Activated T-cell treated with anti-CD3 and anti-CD28 coated beads, Interleukin-2, amount 50 U/mL, for 1 hour (primary cell): ENCODE measurements at regions not wholly inside any gene's neighbourhood (a gene's known extent, or its start where the extent isn't known, plus 50 kb on each side); places are given as distances from the start of the nearest gene placed in this dataset.
"Not testable (repeated sequence)": the region's sequence is repeated elsewhere in the genome, so short reads cannot be mapped to it uniquely, and the experiment has no call there.

Experiments
- DNase-seq: peaks from one replicate; pipeline ENCODE4 v3.0.0-alpha.2; 2020

DNA sequence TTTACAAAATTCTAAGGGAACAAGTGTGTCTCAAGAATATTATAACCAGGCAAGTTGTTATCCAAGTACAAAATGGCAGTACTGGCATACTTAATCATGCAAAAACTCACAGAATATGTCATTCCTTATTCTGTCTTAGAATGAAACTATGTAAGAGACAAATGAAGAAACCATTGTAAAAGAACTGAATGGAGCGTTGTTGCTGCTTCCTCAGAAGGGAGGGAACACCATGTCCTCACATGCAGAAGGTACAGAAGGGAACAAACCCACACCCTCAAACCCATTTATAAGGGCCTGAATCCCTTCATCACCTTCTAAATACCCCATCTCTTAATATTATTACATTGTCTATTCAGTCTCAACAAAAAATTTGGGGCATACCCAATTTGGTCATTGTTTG is 960.0 kb downstream of the LTN1 start:
- not testable (repeated sequence) for DNase-seq

DNA sequence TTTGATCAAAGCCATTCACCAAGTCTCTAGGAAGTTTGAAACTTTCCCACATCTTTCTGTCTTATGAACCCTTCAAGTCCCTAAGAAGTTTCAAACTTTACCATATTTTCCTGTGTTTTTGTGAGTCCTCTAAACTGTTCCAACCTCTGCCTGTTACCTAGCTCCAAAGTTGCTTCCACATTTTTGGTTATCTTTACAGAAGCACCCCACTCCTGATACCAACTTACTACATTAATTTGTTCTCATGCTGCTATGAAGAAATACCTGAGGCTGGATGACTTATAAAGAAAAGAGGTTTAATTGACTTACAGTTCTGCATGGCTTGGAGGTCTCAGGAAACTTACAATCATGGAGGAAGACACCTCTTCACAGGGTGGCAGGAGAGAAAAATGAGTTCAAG is 961.6 kb downstream of the LTN1 start:
- DNase-seq, result not testable (repeated sequence)

DNA sequence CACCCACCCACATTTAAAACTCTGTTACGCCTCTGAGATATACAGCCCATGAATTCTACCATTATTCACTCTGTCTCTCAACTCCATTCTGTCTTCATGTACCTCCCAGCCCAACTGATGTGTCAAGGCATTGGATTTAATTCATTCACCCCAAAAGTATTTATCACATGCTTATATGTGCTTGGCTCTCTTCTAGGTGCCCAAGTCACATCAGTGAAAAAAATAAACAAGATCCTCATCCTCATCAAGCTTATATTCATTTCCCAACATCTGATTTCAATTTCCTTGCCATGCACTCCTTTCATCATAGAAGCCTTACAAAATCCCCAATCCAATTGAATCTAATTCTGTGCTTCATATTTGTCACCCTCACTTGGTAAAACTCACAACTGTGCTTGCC is 967.6 kb downstream of the LTN1 start:
- DNase-seq, result no peak

DNA sequence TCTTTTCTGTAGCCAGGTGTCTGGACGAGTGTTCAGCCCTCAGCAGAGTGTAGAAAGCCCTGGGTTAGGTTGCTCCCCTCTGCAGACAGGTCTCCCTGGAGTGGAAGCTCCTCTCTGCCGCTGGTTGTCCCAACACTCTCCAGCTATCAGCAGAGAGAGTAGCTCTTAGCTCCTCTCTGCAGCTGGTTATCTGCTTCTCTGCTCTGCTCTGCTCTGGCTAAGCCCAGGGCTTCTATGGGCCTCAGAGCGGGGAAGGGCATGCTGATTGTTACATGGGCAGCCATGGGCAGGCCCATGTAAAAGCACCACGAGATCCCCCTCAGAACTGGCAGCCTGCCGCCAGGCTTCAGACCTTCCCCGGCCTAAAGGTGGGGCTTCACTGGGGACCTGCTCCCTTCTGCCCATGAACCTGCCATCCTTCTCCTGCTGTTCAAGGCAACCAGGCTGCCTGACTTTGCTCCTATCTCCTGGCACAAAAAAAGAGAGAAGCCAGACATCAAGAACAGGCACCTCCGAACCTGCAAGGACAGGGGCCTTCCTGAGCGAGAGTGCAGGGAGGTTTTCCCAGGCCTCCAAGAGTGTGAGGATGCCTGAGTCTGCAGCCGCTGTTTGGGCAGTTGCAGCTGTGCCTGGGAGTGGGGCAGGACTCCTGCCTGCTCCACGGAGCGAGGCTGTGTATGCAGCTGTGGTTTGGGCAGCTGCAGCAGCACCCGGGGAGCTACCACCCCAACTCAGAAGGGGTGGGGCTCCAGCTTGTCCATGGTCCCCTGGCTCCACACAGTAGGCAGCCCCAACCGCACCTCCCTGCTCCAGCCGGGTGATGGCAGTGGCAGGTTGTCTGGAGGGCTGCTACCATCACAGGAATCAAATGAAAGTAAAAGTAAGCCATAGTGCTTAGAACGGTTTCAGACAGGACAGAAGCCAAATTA is 973.7 kb downstream of the LTN1 start:
- DNase-seq, result no peak

DNA sequence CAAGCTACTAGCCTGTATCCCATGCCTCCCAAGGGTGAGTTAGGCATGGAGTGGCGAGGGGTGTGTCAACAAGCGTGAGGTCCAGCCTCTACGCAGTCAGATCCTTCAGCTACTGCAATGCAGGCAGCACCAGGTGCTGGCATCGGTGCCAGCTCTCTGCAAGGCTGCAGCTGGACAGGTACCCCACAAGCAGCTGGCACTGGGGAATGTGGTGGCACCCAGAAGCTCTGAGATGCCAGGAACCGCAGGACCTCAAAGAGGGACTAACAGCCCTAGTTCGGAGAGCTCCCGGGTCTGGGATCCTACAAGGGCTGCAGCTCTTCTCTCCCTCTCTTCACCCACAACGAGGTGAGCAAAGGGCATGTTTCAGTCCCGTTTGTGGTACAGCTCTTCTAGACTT is 974.5 kb downstream of the LTN1 start:
- DNase-seq, result no peak

DNA sequence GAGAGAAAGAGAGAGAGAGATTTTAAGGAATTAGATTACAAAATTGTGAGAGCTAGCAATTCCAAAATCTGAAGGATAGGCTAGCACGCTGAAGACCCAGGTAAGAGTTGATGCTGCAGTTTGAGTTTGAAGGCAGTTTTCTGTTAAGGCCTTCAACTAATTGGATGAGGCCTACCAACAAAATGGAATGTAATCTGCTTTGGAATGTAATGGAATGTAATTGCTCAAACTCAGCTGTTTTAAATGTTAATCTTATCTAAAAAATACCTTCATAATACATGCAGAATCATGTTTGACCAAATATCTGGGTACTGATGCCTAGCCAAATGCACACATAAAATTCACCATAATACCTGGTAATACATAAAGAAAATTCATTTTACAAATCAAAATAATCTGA is 976.1 kb downstream of the LTN1 start:
- no peak for DNase-seq

DNA sequence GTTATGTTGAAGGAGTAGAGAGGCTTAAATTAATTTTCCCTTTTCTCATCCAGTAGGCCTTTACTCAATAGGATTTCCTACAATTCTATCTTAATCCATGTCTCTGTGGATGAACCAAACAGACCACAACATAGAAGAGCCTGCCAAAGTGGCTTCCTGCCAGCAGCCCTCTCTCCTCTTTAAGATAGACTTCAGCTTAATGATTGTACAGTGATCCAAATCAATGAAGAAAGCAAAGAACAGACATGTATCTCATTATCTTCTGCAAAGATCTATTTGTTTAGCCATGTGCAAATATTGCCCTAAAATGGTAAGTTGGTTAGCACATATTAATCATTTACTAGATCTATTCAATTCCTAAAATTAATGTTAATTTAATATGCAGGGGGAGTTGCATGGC is 979.6 kb downstream of the LTN1 start:
- DNase-seq, result not testable (repeated sequence)

DNA sequence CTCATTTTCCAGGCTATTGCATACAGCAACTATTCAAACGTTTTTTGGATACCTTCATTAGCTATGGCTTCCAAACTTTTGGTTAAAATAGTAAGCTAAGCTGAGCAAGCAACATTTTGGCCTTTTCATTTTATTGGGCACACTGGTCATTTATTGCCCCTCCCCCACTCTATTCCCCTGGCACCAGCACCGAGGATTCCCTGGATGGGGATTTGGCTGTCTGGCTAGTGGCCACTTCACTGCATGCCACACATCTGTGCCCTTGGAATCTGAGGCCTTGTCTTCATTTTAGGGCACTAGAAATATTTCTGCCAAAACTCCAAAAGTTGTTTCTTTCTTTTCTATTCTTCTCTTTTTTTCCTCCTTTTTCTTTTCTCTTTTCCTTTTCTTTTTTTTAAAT is 980.7 kb downstream of the LTN1 start:
- DNase-seq, result not testable (repeated sequence)

DNA sequence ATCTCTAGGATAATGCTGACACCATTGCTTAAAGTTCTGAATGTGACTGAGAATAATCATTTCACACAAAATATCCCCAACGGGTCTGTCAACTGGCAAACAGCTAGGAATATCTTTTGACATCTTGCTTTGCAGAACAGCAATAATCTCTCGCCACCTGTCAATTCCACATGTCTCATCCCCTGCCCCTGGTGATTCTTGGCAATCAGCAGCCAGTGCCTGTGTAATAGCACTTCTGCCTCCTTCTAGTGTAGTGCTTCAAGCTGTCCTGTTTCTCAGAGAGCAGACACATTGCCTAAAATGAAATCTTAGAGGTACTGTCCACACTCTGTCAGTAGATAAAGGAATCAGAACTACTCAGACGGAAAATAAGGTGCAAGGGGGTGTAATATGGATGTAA is 984.4 kb downstream of the LTN1 start:
- not testable (repeated sequence) for DNase-seq

DNA sequence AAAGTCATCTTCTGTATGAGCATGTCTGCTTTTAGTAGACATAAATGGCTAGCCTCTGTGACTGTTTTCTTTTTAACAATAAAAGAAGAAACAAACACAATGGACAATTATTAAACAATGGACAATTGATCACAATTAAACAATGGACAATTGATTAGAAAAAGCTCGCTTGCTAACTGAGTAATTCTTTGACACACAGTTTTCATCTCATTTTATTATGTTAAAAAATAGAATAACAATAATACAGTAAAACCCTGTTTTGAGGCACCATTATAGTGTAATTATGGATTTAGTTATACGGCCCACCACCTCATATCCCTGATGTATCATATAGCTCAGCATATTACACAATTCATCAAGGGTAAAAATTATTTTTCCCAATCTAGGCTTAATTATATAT is 989.0 kb downstream of the LTN1 start:
- DNase-seq, result not testable (repeated sequence)

DNA sequence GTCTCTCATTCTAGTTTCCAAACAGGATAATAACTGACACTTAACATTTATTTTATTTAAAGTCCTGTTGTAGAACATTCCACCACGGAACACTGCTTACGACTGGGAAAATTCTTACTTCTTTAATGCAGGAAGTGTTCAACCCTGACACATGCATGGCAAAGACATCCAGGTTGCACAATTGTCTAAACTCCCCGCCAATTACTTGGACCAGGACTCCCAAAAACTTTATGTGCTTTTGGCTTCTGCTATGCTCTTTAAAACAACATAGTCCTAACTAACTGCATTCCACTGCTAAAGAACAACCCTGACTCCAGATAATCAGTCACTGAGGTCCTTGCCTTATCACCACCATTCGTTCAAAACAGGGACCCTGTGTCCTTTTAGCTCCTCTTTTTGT is 995.8 kb downstream of the LTN1 start:
- not testable (repeated sequence) for DNase-seq

DNA sequence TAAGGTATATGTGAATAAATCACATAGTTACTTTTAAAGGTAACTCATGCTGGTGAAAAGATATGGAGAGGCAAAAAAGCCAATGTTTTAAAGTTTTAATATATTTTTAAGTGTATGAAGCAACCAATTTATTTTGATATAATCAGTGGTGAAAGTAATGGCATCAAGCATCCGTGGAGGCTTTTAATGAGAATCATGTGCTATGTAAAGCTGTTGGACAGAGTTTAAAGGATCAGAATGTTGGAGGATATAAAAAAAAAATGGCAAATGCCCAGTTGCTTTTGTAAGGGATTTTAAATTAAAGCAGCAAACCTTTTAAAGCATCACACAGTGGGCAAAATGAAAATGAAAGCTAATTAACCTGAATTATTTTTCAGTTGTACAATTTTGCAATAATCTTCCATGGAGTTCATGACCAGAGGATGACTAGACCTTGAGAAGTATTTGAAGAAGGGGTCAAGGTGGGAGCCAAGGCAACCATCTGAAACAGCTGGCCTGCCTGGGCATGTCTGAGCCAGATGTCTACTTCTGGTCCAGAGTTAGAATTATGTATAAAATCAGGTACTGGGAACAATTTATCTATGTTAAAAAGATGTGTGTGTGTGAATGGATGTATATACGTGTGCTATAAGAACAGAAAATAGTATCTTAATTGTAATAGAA is 1007.9 kb downstream of the LTN1 start:
- DNase-seq, result not testable (repeated sequence)

DNA sequence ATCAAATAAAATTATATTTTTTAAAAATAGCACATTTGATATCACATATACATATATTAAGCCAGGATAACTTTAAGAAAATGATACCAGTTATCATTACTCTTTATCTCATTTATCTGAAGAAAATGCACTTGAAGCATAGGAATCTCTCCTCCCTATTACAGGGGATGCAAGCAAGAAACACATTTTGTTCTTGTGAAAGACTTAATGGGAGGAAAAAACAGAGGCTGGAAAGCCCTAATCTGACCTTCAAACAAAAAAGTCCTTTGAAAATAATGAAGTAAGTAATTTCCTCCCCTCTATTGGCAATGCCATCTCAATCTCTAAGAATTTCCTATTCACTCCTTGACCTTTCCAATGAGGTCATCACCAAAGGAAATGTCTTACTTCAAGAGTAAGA is 1012.6 kb upstream of the ADAMTS5 start:
- not testable (repeated sequence) for DNase-seq

DNA sequence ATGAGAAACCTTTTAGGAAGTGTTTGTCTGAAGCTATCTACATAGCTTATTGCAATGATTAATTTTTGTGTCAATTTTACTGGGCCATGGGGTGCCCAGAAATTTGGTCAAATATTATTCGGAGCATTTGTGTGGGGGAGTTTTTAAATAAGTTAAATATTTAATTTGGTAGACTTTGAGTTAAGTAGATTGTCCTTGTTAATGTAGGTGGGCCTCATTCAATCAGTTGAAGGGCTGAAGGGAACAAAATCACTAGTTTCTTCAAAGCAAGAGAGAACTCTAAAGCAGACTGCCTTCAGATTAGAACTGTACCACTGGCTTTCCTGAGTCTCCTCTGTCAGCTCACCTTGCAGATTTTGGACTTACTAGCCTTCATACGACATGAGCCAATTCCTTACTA is 1008.6 kb upstream of the ADAMTS5 start:
- no peak for DNase-seq

DNA sequence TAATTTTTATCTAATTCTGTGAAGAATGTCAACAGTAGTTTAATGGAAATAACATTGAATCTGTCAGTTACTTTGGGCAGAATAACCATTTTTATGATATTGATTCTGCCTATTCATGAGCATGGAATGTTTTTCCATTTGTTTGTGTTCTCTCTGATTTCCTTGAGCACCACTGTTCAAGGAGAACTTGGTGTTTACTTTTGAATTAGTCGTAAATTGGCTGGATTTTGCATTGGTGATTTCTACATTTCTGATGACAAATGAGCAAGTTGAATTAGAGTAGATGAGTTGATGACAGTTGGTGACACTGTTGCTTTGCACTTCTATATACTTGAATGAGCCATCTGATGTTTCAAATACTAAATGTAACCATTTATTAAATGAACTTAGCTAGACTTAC is 1007.3 kb upstream of the ADAMTS5 start:
- not testable (repeated sequence) for DNase-seq

DNA sequence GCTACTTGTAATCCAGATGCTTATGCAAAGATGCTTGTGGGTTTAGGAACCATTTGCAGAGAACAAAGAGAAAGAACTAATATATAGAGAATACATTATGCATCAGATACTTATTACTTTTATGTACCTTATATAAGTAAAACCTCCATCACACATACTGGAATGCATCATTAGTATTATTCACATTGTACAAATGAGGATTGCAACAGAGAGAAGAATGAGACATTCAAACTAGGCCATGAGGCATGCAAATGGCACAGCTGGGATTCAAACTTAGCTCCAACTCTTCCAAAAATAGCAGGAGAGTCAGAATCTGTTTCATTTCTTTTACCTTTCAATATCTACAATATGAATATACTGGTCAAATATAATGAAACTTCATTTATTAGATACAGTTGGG is 1001.4 kb upstream of the ADAMTS5 start:
- not testable (repeated sequence) for DNase-seq

DNA sequence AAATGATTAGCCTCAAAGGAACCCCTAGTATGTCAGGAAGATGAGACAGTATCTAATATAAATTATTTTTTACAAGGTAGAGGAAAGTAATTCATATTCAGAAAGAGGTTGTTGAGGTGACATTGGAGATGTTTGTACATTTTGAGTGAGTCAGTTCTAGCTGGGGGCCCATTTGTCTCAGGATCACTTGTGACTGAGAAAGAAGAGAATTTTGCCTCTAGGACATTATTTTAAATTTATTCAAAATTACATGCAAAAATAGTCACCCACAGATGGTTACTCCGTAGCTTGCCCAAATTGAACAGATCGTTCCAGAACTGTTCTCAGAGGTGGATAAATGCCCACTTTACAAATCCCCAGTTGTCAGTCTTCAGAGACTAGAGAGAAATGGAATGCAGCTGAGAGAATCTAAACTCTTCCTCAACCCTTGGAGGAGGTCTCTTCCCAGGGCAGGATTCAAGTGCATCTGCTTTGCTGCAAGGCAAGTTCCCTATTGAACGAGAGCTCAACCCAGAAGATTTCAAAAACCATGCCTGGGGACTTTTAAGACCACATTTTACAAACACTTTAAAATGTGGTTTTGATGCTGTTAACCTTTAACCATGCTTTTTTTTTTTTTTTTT is 987.8 kb upstream of the ADAMTS5 start:
- DNase-seq, result no peak

DNA sequence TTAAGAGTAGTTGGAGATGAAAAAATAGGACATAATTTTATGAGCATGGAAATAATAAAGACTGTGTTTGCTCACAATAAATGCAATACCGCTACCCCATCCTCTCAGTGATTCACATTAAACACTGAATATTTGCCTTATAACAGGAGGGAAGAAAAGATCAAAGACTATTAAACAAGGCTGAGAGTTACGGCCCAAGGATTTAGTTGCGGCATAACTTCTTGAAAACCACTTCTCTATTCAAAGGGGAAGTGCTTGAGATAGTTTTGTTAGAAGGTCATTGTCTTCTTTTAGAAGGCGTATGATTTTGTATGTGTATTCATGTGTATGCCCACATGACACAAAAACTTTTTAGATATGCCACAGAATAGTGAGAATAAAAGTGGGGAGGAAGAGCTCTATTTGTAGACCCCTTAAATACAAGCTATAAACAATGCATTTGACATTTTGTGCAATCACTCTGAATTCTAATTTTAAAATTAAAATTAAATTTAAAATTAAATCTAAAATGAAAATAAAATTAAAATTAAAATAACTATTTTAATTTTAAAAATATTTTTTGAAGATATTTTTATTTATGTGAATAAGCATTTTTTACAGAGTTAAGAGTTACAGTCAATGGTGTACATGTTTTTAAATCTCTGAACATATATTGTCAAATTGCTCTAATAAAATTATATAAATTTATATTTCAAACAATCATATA is 986.6 kb upstream of the ADAMTS5 start:
- DNase-seq, result no peak

DNA sequence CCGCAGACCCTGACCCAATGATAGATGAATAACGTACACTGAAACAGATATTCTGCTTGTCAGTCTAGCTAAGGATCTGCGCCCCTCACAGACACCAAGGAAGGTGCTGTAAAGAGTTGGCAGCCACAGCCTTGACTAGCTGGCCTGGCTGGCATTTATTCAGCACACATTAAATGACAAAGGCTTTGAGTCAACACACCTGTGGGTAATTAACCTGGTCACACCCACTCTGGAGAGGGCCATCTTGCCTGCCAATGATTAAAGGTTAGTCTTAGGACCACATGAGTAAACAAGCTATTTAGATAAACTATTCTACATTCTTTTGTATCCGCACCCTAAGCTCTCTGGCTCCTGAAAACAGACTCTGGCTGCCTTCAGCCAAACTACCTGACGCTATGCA is 982.2 kb upstream of the ADAMTS5 start:
- DNase-seq, result not testable (repeated sequence)

DNA sequence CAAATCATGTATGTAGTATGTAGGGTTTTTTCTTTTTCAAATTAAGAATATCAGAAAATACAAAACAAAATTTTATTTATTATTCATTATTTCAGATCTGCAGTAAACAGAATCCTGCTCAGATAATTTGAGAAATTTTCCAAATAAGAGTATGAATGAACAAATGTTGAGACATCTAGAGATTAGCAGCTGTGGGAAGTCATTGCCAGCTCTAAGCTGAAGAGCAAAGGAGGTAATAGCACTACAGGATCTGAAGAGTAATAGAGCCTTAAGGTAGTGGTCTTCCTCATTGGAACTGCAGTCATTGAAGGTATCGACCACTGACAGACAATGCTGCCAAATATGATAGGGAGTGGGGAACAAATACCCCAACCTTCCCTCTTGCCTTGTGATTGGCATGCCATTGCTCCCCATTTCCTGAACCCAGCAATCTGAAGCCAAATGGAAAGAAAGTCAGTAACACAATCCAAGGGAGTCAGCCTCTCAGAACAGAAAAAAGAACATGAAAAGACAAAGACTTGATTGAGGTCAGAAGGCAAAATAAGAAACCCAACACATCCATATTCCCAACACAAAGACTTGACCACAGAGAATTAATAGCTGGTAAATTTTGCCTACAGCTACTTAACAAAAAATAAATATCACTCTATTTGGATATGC is 963.4 kb upstream of the ADAMTS5 start:
- not testable (repeated sequence) for DNase-seq

DNA sequence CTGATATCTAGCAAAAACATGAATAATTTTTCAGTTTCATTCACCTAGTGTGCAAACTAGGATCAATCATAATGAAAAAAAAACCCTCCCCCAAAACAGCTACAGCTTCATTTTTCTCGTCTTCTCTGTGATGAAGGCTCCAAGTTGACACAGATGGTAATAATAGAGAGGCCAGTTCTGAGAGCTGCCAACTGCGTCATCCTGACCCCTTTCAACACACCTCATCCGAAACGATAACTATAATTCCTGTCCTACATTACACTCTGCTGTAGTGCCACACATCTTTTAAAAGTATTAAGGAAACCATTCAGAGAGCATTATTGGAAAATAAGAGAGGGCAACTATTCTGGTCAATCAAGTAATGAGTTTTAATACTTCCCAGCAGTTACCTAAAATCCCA is 962.3 kb upstream of the ADAMTS5 start:
- not testable (repeated sequence) for DNase-seq

DNA sequence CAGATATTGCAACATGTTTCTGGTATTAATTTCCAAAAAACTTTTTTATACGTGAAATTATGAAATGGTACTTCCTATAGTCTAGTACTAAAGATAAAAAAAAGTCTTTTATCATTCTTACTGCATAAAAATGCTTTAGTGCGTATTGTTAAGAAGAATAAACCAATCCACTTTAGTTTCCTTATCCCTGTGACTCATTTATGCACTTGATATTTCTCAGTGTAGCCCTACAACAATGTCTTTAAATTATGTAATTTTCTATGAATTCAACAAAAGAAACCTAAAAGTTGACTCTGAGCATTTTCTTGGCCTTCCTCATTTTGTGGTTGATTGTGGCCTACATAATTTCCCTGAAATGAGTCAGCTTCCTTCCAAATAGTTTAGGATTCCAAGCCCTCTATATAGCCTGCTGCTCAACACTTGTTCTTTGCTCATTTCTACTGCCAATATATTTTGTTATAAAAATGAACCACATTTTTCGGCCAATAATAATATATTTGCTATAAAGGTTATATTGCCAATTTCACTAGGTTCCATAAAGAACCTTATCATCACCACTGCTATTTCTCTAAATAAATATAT is 961.7 kb upstream of the ADAMTS5 start:
- not testable (repeated sequence) for DNase-seq
